Small intestine (tissue), 7 donors: ENCODE measurements at regions not wholly inside any gene's neighbourhood (a gene's known extent, or its start where the extent isn't known, plus 50 kb on each side); places are given as distances from the start of the nearest gene placed in this dataset.

Experiments used
- DNase-seq, 2 donors: peaks; one replicate each; pipeline versions ENCODE4 v3.0.0 to v3.0.0-alpha.2; 2013
- FAIRE-seq: peaks from 2 replicates; lab custom pipeline; 2012; peaks lifted over from hg19 to GRCh38; lab: Jason Lieb, UNC
- H3K27ac ChIP-seq, 3 donors: one replicate each; pipeline ENCODE4 v1.5.1; 2013; ENCODE audit warnings: low read length in 2 of 3, mild to moderate bottlenecking in 2 of 3, control low read depth in 1 of 3, inconsistent platforms in 1 of 3, low read depth in 1 of 3, moderate library complexity in 1 of 3
- H3K27me3 ChIP-seq, 3 donors: one replicate each; pipeline ENCODE4 v1.6.1; 2013; ENCODE audit warnings: low read length in 3 of 3, inconsistent platforms in 1 of 3; ENCODE audit not compliant: control insufficient read depth in 3 of 3, insufficient read depth in 3 of 3
- H3K36me3 ChIP-seq, 3 donors: one replicate each; pipeline ENCODE4 v1.6.1; 2013; ENCODE audit warnings: low read length in 3 of 3, inconsistent platforms in 1 of 3, low read depth in 1 of 3, mild to moderate bottlenecking in 1 of 3, moderate library complexity in 1 of 3; ENCODE audit not compliant: control insufficient read depth in 3 of 3, insufficient read depth in 2 of 3
- H3K4me1 ChIP-seq, 3 donors: one replicate each; pipeline ENCODE4 v1.6.1; 2013; ENCODE audit warnings: low read length in 2 of 3, inconsistent platforms in 1 of 3, low read depth in 1 of 3, mild to moderate bottlenecking in 1 of 3, moderate library complexity in 1 of 3; ENCODE audit not compliant: control insufficient read depth in 3 of 3, insufficient read depth in 2 of 3
- H3K4me3 ChIP-seq, 3 donors: one replicate each; pipeline ENCODE4 v1.5.1; 2013; ENCODE audit warnings: low read length in 3 of 3, control low read depth in 1 of 3, inconsistent platforms in 1 of 3, low read depth in 1 of 3, mild to moderate bottlenecking in 1 of 3, moderate library complexity in 1 of 3
- H3K9me3 ChIP-seq, 2 donors: one replicate each; pipeline ENCODE4 v1.6.1; 2013; ENCODE audit warnings: low read depth in 1 of 2, low read length in 1 of 2; ENCODE audit not compliant: control insufficient read depth in 2 of 2, insufficient read depth in 1 of 2
- WGBS, 3 donors: extraction: QIAGEN DNeasy Blood & Tissue Kit; methylation state at CpG; one replicate each; pipeline ENCODE4 v1.1.7; 2013; 5-methylcytosine and 5-hydroxymethylcytosine counted together
- donor health status: healthy with polysubstance abuse.
- donor health status: control.
- donor health status: control.
- donor health status: Bipolar disorder and iron deficiency.
- donor health status: healthy.

DNA sequence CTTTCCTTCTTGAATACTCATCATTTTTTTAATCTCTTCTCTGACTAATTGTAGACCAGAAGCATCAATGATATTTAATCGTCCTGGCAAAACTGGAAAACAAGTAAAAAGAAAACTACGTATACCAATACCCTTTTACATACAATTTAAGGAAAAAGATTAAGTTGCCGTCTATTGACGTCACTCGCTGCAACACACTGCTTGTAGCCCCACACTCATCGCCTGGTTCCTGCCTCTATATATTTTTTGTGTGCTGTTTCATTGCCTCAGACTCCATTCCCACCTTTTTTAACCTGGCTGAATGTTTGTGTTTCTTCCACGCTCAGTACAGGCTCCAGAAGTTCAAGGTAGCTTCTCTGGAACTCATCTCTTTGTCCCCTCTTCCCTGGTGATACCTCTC lies 536.2 kb downstream of the METTL4 start:
- Histone ChIP-seq H3K4me1 (no peaks in the 10 kb centered on the region), H3K27me3 (no peaks in the 10 kb centered on the region), H3K9me3 (no peaks in the 10 kb centered on the region), H3K4me3 (no peak overlapping the region), H3K36me3 (no peaks in the 10 kb centered on the region), H3K27ac (no peak overlapping the region)
- WGBS, 3 donors: 89 to 91% (median 91%) methylated on average over 7 of the region's 7 CpGs
- DNase-seq: no peak
- no peak for FAIRE-seq

- H3K4me3 ChIP-seq: no peak overlapping the region
- FAIRE-seq (no peak), DNase-seq (no peak)
- no peaks in the 10 kb centered on the region for H3K36me3 ChIP-seq
- H3K4me1 ChIP-seq: no peaks in the 10 kb centered on the region
- no peak overlapping the region for H3K27ac ChIP-seq
- H3K27me3 ChIP-seq: no peaks in the 10 kb centered on the region
- 13 to 43% (median 37%) methylated on average over 3 of the region's 3 CpGs for WGBS, 3 donors
- no peaks in the 10 kb centered on the region for H3K9me3 ChIP-seq
These were observed 535.2 kb downstream of the METTL4 start for GRCh38 chr18:2036086-2036485.

- Histone ChIP-seq H3K27me3 (no peaks in the 10 kb centered on the region), H3K4me3 (no peak overlapping the region), H3K4me1 (no peaks in the 10 kb centered on the region), H3K36me3 (no peaks in the 10 kb centered on the region), H3K9me3 (no peaks in the 10 kb centered on the region), H3K27ac (no peak overlapping the region)
- FAIRE-seq (no peak), DNase-seq (no peak)
- 88 to 89% (median 89%) methylated on average over 3 of the region's 3 CpGs for WGBS, 3 donors
These were observed 531.0 kb downstream of the METTL4 start for GRCh38 chr18:2040279-2040678.

- DNase-seq: no peak
- Histone ChIP-seq H3K27me3 (no peaks in the 10 kb centered on the region), H3K27ac (no peak overlapping the region), H3K36me3 (no peaks in the 10 kb centered on the region), H3K4me3 (no peak overlapping the region), H3K4me1 (no peaks in the 10 kb centered on the region), H3K9me3 (peaks cover 0 to 2% of the 10 kb centered on the region in 2 donors)
- FAIRE-seq: no peak
- WGBS, 3 donors: 49 to 61% (median 51%) methylated on average over 4 of the region's 4 CpGs
These were observed 521.3 kb downstream of the METTL4 start for GRCh38 chr18:2049986-2050385.

- WGBS, 3 donors: 43 to 68% (median 50%) methylated on average over 3 of the region's 3 CpGs
- no peak overlapping the region for H3K4me3 ChIP-seq
- no peak for FAIRE-seq
- H3K4me1 ChIP-seq: no peaks in the 10 kb centered on the region
- peaks cover 0 to 2% of the 10 kb centered on the region in 2 donors for H3K9me3 ChIP-seq
- no peak for DNase-seq
- H3K27ac ChIP-seq: no peak overlapping the region
- H3K27me3 ChIP-seq: no peaks in the 10 kb centered on the region
- no peaks in the 10 kb centered on the region for H3K36me3 ChIP-seq
These were observed 520.6 kb downstream of the METTL4 start for GRCh38 chr18:2050702-2051201.

- H3K27me3 ChIP-seq: no peaks in the 10 kb centered on the region
- H3K27ac ChIP-seq: no peak overlapping the region
- WGBS, 3 donors: 74 to 82% (median 76%) methylated on average over 3 of the region's 3 CpGs
- no peak overlapping the region for H3K4me3 ChIP-seq
- H3K9me3 ChIP-seq: no peaks in the 10 kb centered on the region
- H3K36me3 ChIP-seq: no peaks in the 10 kb centered on the region
- H3K4me1 ChIP-seq: no peaks in the 10 kb centered on the region
- FAIRE-seq (no peak), DNase-seq (no peak)
These were observed 517.7 kb downstream of the METTL4 start for GRCh38 chr18:2053490-2054089.

DNA sequence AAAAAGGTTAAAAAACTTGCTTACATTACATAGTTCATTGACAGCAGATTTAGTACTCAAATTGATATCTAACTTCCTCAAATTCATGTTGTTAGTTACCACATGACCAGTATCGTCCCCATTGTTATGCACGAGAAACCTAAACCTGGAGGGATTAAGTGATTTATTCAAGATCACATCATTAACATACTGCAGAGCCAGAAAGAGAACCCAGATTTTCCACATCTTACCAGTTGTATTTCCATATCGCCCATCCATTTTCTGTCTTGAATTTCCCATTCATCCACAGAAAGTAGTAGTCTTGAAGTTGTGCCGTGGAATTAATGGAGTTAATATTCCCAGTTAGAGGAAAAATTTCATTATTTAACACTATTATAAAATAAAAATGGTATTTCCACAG lies 512.0 kb downstream of the METTL4 start:
- Histone ChIP-seq H3K9me3 (no peaks in the 10 kb centered on the region), H3K27ac (no peak overlapping the region), H3K4me1 (no peaks in the 10 kb centered on the region), H3K36me3 (no peaks in the 10 kb centered on the region), H3K4me3 (no peak overlapping the region), H3K27me3 (no peaks in the 10 kb centered on the region)
- DNase-seq (no peak), FAIRE-seq (no peak)
- 68 to 71% (median 71%) methylated on average over 4 of the region's 4 CpGs for WGBS, 3 donors

DNA sequence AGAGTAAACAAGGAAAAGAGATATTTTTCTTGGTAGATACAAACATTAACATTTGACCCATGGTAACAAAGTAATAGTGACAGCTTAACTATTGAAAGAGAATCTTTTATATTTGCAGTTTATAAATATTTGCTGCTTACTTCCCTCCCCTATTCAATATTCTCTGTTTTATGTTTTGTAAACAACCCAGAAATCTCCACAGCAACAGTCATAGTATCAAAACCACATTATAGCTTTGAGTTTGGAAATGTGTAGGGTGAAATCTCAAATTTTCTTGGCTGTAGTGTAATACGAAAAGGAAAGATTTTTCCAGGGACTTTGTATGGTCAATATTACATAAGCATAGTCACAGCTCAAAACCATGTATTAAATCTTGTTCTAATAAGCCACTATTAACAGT lies 511.2 kb downstream of the METTL4 start:
- Histone ChIP-seq H3K27me3 (no peaks in the 10 kb centered on the region), H3K36me3 (no peaks in the 10 kb centered on the region), H3K27ac (no peak overlapping the region), H3K4me3 (no peak overlapping the region), H3K4me1 (no peaks in the 10 kb centered on the region), H3K9me3 (no peaks in the 10 kb centered on the region)
- FAIRE-seq (no peak), DNase-seq (no peak)
- 78 to 88% (median 78%) methylated on average over 1 of the region's 1 CpG for WGBS, 3 donors

- 48 to 53% (median 53%) methylated on average over 4 of the region's 4 CpGs for WGBS, 3 donors
- H3K4me1 ChIP-seq: no peaks in the 10 kb centered on the region
- H3K27me3 ChIP-seq: no peaks in the 10 kb centered on the region
- H3K36me3 ChIP-seq: no peaks in the 10 kb centered on the region
- no peak overlapping the region for H3K27ac ChIP-seq
- H3K4me3 ChIP-seq: no peak overlapping the region
- DNase-seq (no peak), FAIRE-seq (no peak)
- no peaks in the 10 kb centered on the region for H3K9me3 ChIP-seq
These were observed 500.7 kb downstream of the METTL4 start for GRCh38 chr18:2070631-2071030.
